OCI-LY1 (cell line): ENCODE measurements at regions not wholly inside any gene's neighbourhood (a gene's known extent, or its start where the extent isn't known, plus 50 kb on each side); places are given as distances from the start of the nearest gene placed in this dataset.
"Not testable (repeated sequence)": the region's sequence is repeated elsewhere in the genome, so short reads cannot be mapped to it uniquely, and the experiment has no call there.

Experiments used
- H2AFZ ChIP-seq: fragments of 200-600 bp; sonication (generic), shearing (Covaris generic); 2 replicates; pipeline ENCODE4 v1.6.0; 2014; ENCODE audit warnings: antibody characterized with exemption, mild to moderate bottlenecking, low read length
- H3F3A ChIP-seq: fragments of 200-600 bp; sonication (generic), shearing (Covaris generic); 2 replicates; pipeline ENCODE4 v1.6.0; 2014; ENCODE audit warnings: mild to moderate bottlenecking, antibody characterized with exemption, low read length, moderate library complexity; ENCODE audit not compliant: insufficient read depth
- H3K27ac ChIP-seq: fragments of 200-600 bp; sonication (generic); 2 replicates; pipeline ENCODE4 v1.5.1; 2014; ENCODE audit warnings: low read length, mixed run types, mild to moderate bottlenecking, low read depth; ENCODE audit not compliant: poor library complexity, severe bottlenecking
- H3K27me3 ChIP-seq: fragments of 200-600 bp; sonication (generic); 2 replicates; pipeline ENCODE4 v1.6.0; 2014; ENCODE audit warnings: antibody characterized with exemption, mild to moderate bottlenecking, low read length, moderate library complexity; ENCODE audit not compliant: insufficient read depth
- H3K36me3 ChIP-seq: fragments of 200-600 bp; sonication (generic); 2 replicates; pipeline ENCODE4 v1.6.1; 2014; ENCODE audit warnings: mild to moderate bottlenecking, antibody characterized with exemption, low read length, moderate library complexity, mixed read lengths; ENCODE audit not compliant: insufficient read depth
- H3K4me1 ChIP-seq: fragments of 200-600 bp; sonication (generic); 2 replicates; pipeline ENCODE4 v1.5.1; 2014; ENCODE audit warnings: mild to moderate bottlenecking, low read length, moderate library complexity; ENCODE audit not compliant: insufficient read depth, severe bottlenecking
- H3K4me2 ChIP-seq: fragments of 200-600 bp; sonication (generic), shearing (Covaris generic); 2 replicates; pipeline ENCODE4 v1.6.1; 2014; ENCODE audit warnings: low read length
- H3K4me3 ChIP-seq: fragments of 200-600 bp; sonication (generic); 2 replicates; pipeline ENCODE4 v1.5.1; 2014; ENCODE audit warnings: low read length, low read depth, mild to moderate bottlenecking, mixed read lengths; ENCODE audit not compliant: poor library complexity, severe bottlenecking
- H3K79me2 ChIP-seq: fragments of 200-600 bp; shearing (Covaris generic); 2 replicates; pipeline ENCODE4 v1.6.1; 2016; ENCODE audit warnings: mixed run types, low read length, mixed read lengths; ENCODE audit not compliant: insufficient read depth
- H3K9ac ChIP-seq: fragments of 200-600 bp; sonication (generic), shearing (Covaris generic); 2 replicates; pipeline ENCODE4 v1.6.1; 2014; ENCODE audit warnings: mild to moderate bottlenecking, low read length, mixed read lengths
- H3K9me2 ChIP-seq: fragments of 200-600 bp; sonication (generic), shearing (Covaris generic); 2 replicates; pipeline ENCODE4 v1.6.1; 2014; ENCODE audit warnings: low read depth, mild to moderate bottlenecking, low read length, mixed read lengths
- H3K9me3 ChIP-seq: fragments of 200-600 bp; shearing (Covaris generic); 2 replicates; pipeline ENCODE4 v1.6.1; 2014; ENCODE audit warnings: low read length, mixed read lengths
- H4K20me1 ChIP-seq: fragments of 200-600 bp; sonication (generic), shearing (Covaris generic); 2 replicates; pipeline ENCODE4 v1.6.0; 2016; ENCODE audit warnings: mild to moderate bottlenecking, low read length; ENCODE audit not compliant: insufficient read depth
- EZH2 ChIP-seq: fragments of 200-600 bp; sonication (generic), shearing (Covaris generic); IDR thresholded peaks from 2 replicates; pipeline ENCODE4 v1.8.0; 2017; ENCODE audit warnings: borderline replicate concordance, mixed run types, mild to moderate bottlenecking, antibody characterized with exemption, low read length, moderate library complexity, mixed read lengths
- TF ChIP-seq, protein P1 (sequence below): fragments of 200-600 bp; sonication (generic), shearing (Covaris generic); IDR thresholded peaks from 2 replicates; pipeline ENCODE4 v1.5.1; 2017; ENCODE audit warnings: mild to moderate bottlenecking, antibody characterized with exemption, low read length, moderate library complexity, mixed read lengths

DNA sequence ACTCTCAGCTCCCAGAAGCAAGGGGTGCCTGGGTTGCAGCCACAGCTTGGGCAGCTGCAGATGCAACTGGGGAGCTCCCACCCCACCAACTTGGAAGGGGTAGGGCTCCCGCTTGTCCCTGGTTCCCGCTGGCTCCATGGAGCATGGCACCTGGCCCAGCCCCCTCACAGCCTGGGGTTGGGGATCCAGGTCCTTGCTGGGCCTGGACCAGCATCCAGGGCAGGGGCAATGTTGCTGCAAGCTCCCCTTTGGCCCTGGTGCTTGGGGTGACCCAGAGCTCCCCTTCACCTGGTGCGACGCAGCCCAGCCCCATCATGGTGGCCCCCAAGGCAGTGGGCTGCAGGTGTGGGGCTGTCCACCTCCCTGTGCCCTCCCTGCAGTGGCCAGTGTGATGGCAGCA is 99.6 kb upstream of the FRMD4B start:
- no peak for TF ChIP-seq EZH2
- TF ChIP-seq, protein P1, sequence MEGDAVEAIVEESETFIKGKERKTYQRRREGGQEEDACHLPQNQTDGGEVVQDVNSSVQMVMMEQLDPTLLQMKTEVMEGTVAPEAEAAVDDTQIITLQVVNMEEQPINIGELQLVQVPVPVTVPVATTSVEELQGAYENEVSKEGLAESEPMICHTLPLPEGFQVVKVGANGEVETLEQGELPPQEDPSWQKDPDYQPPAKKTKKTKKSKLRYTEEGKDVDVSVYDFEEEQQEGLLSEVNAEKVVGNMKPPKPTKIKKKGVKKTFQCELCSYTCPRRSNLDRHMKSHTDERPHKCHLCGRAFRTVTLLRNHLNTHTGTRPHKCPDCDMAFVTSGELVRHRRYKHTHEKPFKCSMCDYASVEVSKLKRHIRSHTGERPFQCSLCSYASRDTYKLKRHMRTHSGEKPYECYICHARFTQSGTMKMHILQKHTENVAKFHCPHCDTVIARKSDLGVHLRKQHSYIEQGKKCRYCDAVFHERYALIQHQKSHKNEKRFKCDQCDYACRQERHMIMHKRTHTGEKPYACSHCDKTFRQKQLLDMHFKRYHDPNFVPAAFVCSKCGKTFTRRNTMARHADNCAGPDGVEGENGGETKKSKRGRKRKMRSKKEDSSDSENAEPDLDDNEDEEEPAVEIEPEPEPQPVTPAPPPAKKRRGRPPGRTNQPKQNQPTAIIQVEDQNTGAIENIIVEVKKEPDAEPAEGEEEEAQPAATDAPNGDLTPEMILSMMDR: no peak
- H3K27ac ChIP-seq: no peak overlapping the region

DNA sequence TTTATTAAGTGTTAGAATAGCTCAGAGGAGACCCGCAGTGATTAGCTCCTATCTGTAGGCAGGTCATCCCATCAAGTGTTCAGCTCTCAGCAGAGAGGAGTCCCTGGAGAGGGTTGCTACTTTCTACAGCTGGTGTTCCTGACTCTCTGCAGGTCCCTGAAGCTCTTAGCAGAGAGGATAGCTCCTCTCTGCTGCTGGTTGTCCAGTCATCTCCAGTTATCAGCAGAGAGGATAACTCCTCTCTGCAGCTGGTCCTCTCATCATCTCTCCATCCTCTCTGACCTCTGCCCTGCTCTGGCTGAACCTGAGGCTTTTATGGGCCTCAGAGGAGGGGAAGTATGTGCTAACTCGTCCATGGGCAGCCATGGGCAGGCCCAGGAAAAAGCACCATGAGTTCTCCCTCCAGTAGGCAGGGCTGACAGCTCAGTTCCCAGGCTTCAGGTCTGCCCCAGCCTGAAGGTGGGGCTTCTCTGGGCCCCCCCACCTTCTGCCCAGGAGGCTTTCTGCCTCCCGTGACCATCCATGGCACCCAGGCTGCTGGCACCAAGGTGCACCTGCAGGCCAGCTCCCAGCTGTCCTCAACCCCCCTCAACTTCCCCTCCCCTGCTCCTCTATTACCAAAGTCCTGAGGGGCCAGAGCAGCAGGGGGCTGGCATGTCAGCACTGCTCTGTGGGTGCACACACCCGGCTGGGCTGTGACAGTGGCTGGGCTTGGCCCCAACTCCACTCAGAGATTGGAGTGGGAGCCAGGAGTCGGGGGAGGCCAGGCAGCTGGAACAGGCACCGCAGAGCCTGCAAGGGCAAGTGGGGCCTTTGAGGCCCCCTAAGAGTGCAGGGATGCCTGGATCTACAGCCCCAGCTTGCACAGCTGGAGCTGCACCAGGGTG is 98.9 kb upstream of the FRMD4B start:
- no peaks in the 10 kb centered on the region for H3K4me1 ChIP-seq
- H3K4me2 ChIP-seq: no peak overlapping the region
- no peaks in the 10 kb centered on the region for H3K79me2 ChIP-seq
- H4K20me1 ChIP-seq: no peaks in the 10 kb centered on the region
- no peak overlapping the region for H2AFZ ChIP-seq
- H3F3A ChIP-seq: no peaks in the 10 kb centered on the region
- no peaks in the 10 kb centered on the region for H3K27me3 ChIP-seq
- no peak overlapping the region for H3K4me3 ChIP-seq
- TF ChIP-seq, protein P1: no peak
- TF ChIP-seq EZH2: no peak
- no peaks in the 10 kb centered on the region for H3K9me3 ChIP-seq
- H3K9me2 ChIP-seq: no peaks in the 10 kb centered on the region
- H3K9ac ChIP-seq: no peak overlapping the region
- no peaks in the 10 kb centered on the region for H3K36me3 ChIP-seq
- no peak overlapping the region for H3K27ac ChIP-seq

More for the DNA sequence above, 99.6 kb upstream of the FRMD4B start:
- Histone ChIP-seq H3K9me3 (no peaks in the 10 kb centered on the region), H3K4me1 (no peaks in the 10 kb centered on the region), H3K4me2 (no peak overlapping the region), H4K20me1 (no peaks in the 10 kb centered on the region), H3K79me2 (no peaks in the 10 kb centered on the region), H3K27me3 (no peaks in the 10 kb centered on the region), H3K36me3 (no peaks in the 10 kb centered on the region), H2AFZ (no peak overlapping the region), H3K9ac (no peak overlapping the region), H3K9me2 (no peaks in the 10 kb centered on the region), H3F3A (no peaks in the 10 kb centered on the region), H3K4me3 (no peak overlapping the region)

DNA sequence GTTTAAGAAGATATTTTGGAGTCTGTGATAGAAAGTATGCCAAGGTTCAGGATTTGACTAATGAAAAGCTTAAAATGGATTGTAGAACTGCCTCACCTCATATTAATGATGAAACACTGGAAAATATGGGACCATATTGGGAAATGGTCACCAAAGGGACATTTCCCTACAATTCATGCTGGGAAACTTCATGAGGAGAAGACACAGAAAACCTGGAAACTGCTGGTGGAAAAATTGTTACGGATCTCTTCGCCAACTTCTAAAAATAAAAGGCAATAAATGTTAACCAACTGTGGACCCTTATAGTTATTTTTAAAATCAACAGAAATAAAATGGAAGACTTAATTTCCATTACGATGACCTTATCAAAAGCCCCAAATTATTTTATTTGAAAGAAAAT is 97.6 kb upstream of the FRMD4B start:
- Histone ChIP-seq H4K20me1 (no peaks in the 10 kb centered on the region), H3K36me3 (no peaks in the 10 kb centered on the region), H3K27ac (no peak overlapping the region), H3K27me3 (no peaks in the 10 kb centered on the region), H3F3A (no peaks in the 10 kb centered on the region), H2AFZ (no peak overlapping the region), H3K4me2 (no peak overlapping the region), H3K9me2 (no peaks in the 10 kb centered on the region), H3K4me1 (no peaks in the 10 kb centered on the region), H3K4me3 (no peak overlapping the region), H3K9me3 (no peaks in the 10 kb centered on the region), H3K79me2 (no peaks in the 10 kb centered on the region), H3K9ac (no peak overlapping the region)
- TF ChIP-seq EZH2: no peak
- TF ChIP-seq, protein P1: no peak

GRCh38 chr3:69480986-69481385 is 95.1 kb upstream of the FRMD4B start:
- H3K27me3 ChIP-seq, H4K20me1 ChIP-seq, H3F3A ChIP-seq, H3K9ac ChIP-seq, H3K4me2 ChIP-seq, H3K79me2 ChIP-seq, H3K9me2 ChIP-seq, H3K36me3 ChIP-seq, H3K4me3 ChIP-seq, H2AFZ ChIP-seq, H3K4me1 ChIP-seq, H3K9me3 ChIP-seq, H3K27ac ChIP-seq: not testable (repeated sequence)
